ENCODE measurements at regions not wholly inside any gene's neighbourhood (a gene's known extent, or its start where the extent isn't known, plus 50 kb on each side); places are given as distances from the start of the nearest gene placed in this dataset.
"Not testable (repeated sequence)": the region's sequence is repeated elsewhere in the genome, so short reads cannot be mapped to it uniquely, and the experiment has no call there.

DNA sequence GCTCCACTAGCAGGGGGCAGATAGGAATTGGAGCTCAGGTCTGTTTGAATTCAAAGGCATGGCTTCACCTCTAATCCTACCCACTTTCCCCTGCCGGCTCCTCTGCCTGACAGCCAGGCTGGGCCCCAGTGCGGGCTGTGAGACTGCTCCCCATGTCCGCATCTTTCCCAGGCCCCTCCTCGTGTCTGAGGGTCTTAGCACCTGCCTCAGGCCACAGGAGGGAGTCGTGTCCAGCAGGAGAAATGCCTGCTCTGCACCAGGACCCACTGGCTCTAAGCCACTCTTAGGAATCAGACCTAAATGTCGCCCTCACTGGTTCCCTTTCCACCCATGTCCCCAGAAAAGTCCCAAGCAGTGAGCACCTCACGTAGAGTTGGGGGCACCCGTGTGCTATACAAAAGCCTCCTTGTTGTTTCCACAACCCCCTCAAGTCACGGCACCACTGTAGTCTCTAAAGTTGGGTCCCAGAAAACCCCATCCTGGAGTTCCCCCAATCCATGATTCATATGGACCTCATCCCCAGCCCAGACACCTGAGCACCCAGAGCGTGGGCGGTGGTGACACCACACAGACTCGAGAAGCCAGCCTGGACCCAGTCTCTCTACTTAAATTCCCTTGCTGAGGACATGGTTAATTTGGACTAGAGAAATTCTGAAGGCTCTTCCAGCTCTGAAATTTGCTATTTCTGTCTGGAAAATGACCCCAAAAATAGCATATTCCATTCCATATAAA, 466.4 kb upstream of the ZMIZ1 start:
- no peak for DNase-seq

- DNase-seq, result no peak
Observed at GRCh38 chr10:78604286-78604685, 464.5 kb upstream of the ZMIZ1 start.

GRCh38 chr10:78604721-78605120, 464.0 kb upstream of the ZMIZ1 start:
- no peak for DNase-seq

DNA sequence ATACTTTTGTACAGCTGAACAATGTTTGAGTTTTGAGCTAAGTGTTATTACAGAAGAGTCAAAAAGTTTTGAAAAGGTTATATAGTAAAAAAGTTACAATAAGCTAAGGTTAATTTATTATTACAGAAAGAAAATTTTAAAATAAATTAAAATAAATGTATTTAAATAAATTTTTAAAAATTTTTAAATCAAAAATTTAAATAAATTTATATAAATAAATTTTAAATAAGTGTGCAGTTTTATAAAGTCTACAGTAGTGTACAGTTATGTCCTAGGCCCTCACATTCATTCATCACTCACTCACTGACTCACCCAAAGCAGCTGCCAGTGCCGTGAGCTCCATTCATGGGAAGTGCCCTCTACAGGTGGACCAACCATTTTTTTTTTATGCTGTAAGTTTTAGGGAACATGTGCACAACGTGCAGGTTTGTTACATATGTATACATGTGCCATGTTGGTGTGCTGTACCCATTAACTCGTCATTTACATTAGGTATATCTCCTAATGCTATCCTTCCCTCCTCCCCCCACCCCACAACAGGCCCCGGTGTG, 462.9 kb upstream of the ZMIZ1 start:
- DNase-seq, result no peak

GRCh38 chr10:78606766-78607165, 462.0 kb upstream of the ZMIZ1 start:
- not testable (repeated sequence) for DNase-seq

DNA sequence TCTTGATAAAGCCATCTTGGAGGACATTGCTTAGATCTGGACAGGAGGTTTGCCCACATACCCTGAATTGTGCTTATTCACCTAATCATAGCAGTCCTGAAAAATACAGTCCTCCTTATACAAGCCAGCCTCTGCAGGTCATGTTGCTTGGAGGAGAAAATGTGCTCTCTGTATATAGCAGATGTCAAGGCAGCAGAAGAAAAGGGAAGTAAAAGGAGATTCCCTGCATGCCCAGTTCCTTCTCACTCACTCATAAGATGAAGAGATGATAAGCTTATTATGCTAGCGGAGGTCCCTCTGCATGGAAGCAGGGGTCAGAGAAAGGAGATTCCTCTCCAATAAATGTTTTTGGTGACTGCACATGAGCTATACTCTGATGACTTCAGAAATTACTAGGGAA, 458.8 kb upstream of the ZMIZ1 start:
- no peak for DNase-seq

DNA sequence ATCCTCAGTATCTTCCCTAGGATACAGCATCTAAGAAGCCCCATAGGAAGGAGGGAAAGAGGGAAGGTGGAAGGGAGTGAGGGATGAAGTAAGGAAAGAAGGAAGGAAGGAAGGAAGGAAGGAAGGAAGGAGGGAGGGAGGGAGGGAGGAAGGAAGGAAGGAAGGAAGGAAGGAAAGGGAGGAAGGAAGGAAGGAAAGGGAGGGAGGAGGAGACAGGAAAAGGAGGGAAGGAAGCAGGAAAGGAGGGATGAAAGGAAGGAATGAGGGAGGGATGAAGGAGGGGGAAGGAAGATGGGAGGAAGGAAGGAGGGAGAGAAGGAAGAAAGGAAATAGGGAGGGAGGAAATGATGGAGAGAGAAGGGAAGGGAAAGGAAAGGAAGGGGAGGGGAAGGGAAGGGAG, 455.6 kb upstream of the ZMIZ1 start:
- no peak for DNase-seq

DNA sequence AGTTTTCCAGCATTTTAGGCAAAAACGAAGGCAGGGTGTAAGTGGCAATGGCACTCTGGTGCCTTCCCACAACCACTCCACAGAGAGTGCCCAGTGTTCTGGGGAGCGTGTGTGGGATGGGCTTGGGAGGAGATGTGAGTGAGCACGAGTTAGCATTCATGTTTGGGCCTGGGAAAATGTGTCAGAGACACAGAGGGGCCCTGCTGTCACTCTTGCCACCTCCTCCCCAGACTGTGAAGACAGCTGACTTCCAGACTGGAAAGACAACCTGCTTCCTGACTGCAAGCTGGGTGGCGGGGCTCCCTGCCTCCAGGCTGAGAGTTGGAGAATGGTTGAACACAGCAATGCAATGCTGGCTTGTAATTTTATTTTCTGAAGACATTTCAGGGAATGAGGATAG, 454.5 kb upstream of the ZMIZ1 start:
- no peak for DNase-seq

- no peak for DNase-seq
Observed at GRCh38 chr10:78614744-78615143, 454.0 kb upstream of the ZMIZ1 start.

GRCh38 chr10:78616125-78616695, 452.6 kb upstream of the ZMIZ1 start:
- DNase-seq, result no peak

- no peak for DNase-seq
Observed at GRCh38 chr10:78617115-78617514, 451.7 kb upstream of the ZMIZ1 start.

GRCh38 chr10:78617631-78618030, 451.1 kb upstream of the ZMIZ1 start:
- DNase-seq, result no peak

DNA sequence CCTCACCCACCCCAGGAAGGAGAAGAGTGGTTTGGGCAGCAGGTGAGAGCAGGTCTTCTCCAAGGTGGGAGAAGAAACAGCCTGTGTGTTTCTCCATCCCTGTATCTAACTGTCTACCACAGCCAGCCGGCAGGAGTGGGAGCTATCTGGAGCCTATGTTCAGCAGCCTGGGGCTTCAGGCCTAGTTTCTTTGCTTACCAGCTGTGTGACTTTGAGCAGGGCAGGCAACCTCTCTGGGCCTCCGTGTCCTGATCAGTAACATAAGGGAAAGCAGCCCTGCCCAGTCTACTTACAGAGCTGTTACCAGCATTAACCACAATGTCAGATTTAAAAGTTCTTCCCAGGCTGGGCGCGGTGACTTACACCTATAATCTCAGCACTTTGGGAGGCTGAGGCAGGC, 450.7 kb upstream of the ZMIZ1 start:
- no peak for DNase-seq

- DNase-seq, result no peak
Observed at GRCh38 chr10:78619115-78619851, 449.5 kb upstream of the ZMIZ1 start.

GRCh38 chr10:78619896-78620295, 448.9 kb upstream of the ZMIZ1 start:
- DNase-seq, result no peak

GRCh38 chr10:78620985-78621799, 447.6 kb upstream of the ZMIZ1 start:
- DNase-seq, result no peak

GRCh38 chr10:78623578-78624215, 445.1 kb upstream of the ZMIZ1 start:
- DNase-seq, result no peak

DNA sequence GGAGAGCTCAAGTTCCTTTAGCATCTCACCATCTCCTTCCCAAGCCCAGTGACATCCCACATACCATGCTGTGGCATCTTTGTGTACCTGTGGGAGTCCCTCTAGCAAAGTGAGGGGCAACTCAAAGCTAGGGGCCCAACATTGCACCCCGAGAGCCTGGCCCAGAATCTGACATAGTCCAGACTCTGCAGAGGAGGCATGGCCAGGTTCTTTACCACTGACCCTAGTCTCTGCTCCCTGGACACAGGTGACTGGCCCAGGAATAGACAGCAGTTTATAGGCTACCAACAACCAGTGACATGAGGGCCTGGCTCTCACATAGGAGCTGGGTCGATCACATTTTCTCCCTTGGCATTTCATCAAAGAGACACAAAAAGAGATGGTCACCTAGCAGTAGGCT, 444.0 kb upstream of the ZMIZ1 start:
- DNase-seq, result no peak

DNA sequence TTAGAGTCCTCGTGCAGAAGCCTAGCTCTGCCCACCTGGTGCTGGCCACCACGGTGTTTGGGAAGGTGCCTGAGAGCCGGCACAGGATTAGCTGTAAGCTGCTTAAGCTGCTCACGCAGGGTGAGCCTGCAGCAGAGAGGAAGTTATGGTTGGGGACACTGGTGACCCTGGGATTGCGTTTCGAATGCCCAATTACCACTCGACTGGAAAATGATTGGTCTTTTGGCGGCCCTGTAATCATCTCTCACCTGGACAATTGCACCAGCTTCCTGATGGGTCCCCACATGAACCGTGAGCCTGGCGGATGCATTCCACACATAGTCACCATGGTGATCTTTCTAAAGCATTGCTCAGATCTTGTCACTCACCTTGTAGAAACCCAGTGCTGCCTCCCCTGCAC, 442.3 kb upstream of the ZMIZ1 start:
- DNase-seq, result no peak

DNA sequence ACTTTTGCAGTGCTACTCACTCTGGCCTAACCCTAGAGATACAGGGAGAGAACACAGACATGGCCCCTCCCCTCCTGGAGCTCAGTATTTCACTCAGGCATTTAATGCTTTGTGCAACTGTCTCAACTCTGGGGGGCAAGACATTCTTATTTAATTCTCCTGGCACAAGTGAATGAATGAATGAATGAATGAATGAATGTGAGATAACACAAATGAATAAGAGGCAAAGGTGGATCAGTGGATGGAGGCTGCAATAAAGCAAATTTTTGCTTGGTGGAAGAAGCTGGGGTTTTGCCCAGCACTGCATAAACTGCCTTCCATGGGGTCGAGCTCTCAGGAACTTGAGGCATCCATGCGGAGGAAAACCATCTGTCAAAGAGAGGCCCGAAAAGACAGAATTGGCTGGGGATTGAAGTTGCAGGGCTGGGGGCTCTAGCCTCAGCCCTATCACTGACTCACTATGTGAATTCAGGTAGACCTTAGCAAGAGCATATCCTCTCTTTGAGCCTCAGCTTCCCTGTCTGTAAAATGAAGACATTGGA, 441.4 kb upstream of the ZMIZ1 start:
- DNase-seq, result no peak

DNA sequence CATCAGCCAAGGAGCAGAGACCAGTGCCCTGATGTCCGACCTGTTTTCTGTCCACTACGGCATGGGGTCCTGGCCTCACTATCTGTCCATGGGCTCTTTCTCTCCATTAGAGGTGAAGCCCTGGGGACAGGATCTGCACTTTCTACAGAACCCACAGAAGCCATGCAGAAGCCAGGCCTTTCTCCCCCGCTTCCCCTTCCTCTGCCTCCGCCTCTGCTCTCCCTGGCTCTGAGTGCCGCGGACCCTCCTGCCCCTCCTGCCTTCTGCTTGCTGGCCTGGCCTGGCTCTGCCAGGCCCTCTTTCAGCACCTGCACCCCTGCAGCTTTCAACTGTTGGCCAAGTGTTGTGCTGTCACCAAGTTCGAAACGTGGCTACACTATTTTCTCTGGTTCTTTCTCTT, 439.8 kb upstream of the ZMIZ1 start:
- no peak for DNase-seq

DNA sequence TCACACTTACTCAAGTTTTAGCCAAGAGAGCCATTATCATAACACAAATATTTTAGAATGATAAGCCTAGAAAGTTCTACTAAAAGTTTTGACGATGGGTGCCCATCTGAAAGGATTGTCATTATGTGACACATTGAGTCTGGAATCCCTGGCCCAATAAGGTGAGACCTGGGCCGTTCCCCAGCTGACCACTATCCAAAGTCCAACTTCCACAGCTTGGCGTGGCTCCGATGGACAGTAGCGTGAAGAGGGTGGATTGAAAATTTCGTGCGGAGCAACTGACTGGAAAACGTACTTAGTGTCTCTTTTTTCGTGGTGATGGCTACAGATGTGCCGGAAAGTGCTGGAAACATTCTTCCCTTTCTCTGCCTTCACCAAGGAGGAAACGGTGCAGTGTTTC, 439.0 kb upstream of the ZMIZ1 start:
- DNase-seq, result no peak

Data from activated CD8-positive, alpha-beta memory T cell treated with anti-CD3 and anti-CD28 coated beads, Interleukin-2, amount 50 U/mL, for 4 hours (primary cell).